ENCODE measurements at regions not wholly inside any gene's neighbourhood (a gene's known extent, or its start where the extent isn't known, plus 50 kb on each side); places are given as distances from the start of the nearest gene placed in this dataset.

- no peak for DNase-seq (ENCODE audit: low spot score)
Observed at GRCh38 chr7:113456533-113456932, 338.2 kb upstream of the SMIM30 start.

GRCh38 chr7:113454597-113455169 is 336.3 kb upstream of the SMIM30 start:
- no peak for DNase-seq (ENCODE audit: low spot score)

GRCh38 chr7:113452245-113452644 is 333.9 kb upstream of the SMIM30 start:
- no peak for DNase-seq (ENCODE audit: low spot score)

- no peak for DNase-seq (ENCODE audit: low spot score)
Observed at GRCh38 chr7:113446791-113447190, 328.4 kb upstream of the SMIM30 start.

- no peak for DNase-seq (ENCODE audit: low spot score)
Observed at GRCh38 chr7:113446391-113446790, 328.0 kb upstream of the SMIM30 start.

GRCh38 chr7:113444261-113444660 is 325.9 kb upstream of the SMIM30 start:
- DNase-seq (ENCODE audit: low spot score), result no peak

- no peak for DNase-seq (ENCODE audit: low spot score)
Observed at GRCh38 chr7:113440173-113440572, 321.8 kb upstream of the SMIM30 start.

GRCh38 chr7:113431406-113431805 is 313.1 kb upstream of the SMIM30 start:
- no peak for DNase-seq (ENCODE audit: low spot score)

GRCh38 chr7:113424185-113424817 is 305.9 kb upstream of the SMIM30 start:
- no peak for DNase-seq (ENCODE audit: low spot score)

GRCh38 chr7:113421696-113422330 is 303.5 kb upstream of the SMIM30 start:
- DNase-seq (ENCODE audit: low spot score), result peak; percentile 84

GRCh38 chr7:113414401-113415035 is 296.2 kb upstream of the SMIM30 start:
- no peak for DNase-seq (ENCODE audit: low spot score)

- DNase-seq (ENCODE audit: low spot score), result no peak
Observed at GRCh38 chr7:113412410-113412809, 294.1 kb upstream of the SMIM30 start.

GRCh38 chr7:113410796-113411195 is 292.4 kb upstream of the SMIM30 start:
- DNase-seq (ENCODE audit: low spot score), result no peak

- DNase-seq (ENCODE audit: low spot score), result no peak
Observed at GRCh38 chr7:113408999-113409398, 290.6 kb upstream of the SMIM30 start.

GRCh38 chr7:113405296-113406056 is 287.1 kb upstream of the SMIM30 start:
- no peak for DNase-seq (ENCODE audit: low spot score)

GRCh38 chr7:113404245-113404644 is 285.9 kb upstream of the SMIM30 start:
- DNase-seq (ENCODE audit: low spot score), result peak; percentile 46

GRCh38 chr7:113402482-113402881 is 284.1 kb upstream of the SMIM30 start:
- DNase-seq (ENCODE audit: low spot score), result no peak

GRCh38 chr7:113402005-113402404 is 283.7 kb upstream of the SMIM30 start:
- DNase-seq (ENCODE audit: low spot score), result no peak

- peak; percentile 13 for DNase-seq (ENCODE audit: low spot score)
Observed at GRCh38 chr7:113394856-113395255, 276.5 kb upstream of the SMIM30 start.

GRCh38 chr7:113392841-113393540 is 274.6 kb upstream of the SMIM30 start:
- DNase-seq (ENCODE audit: low spot score), result no peak

GRCh38 chr7:113392421-113392820 is 274.1 kb upstream of the SMIM30 start:
- no peak for DNase-seq (ENCODE audit: low spot score)
